IMR-90 (cell line): ENCODE measurements at regions not wholly inside any gene's neighbourhood (a gene's known extent, or its start where the extent isn't known, plus 50 kb on each side); places are given as distances from the start of the nearest gene placed in this dataset.

ENCODE experiments used
- ATAC-seq: fragments of 200-7000 bp; cut with Tn5 transposase; 2 replicates; pipeline ENCODE4 v1.9.1; 2020; ENCODE audit warnings: low read depth, mild to moderate bottlenecking, moderate library complexity
- BruUV-seq: library from RNA; stranded (reverse); fragments of 400-500 nt; replicated peaks from 2 replicates; lab custom pipeline; 2021; lab: Mats Ljungman, UMichigan
- CTCF ChIA-PET: fragments of 300-600 bp; formaldehyde crosslinking; extraction: SDS; loops from one replicate; lab custom pipeline; 2021; ENCODE audit warnings: antibody characterized with exemption; lab: Yijun Ruan, JAX
- POLR2A ChIA-PET: fragments of 300-600 bp; sonication (Branson Sonifier 250); formaldehyde crosslinking; loops from one replicate; lab custom pipeline; 2022; ENCODE audit warnings: antibody characterized with exemption; ENCODE audit not compliant: unreplicated experiment; lab: Charles Lee
- DNase-seq: peaks from one replicate; pipeline ENCODE4 v3.0.0; 2013
- H2AFZ ChIP-seq: replicated peaks from 2 replicates; pipeline ENCODE3; 2013; ENCODE audit warnings: low read length, mild to moderate bottlenecking; ENCODE audit not compliant: poor library complexity
- H2AK5ac ChIP-seq: 2 replicates; pipeline ENCODE4 v1.6.1; 2013; ENCODE audit warnings: low read depth, low read length, inconsistent platforms
- H2AK9ac ChIP-seq: replicated peaks from 2 replicates; pipeline ENCODE3; 2013; ENCODE audit warnings: mild to moderate bottlenecking, low read depth, low read length, moderate library complexity; ENCODE audit not compliant: poor library complexity
- H2BK120ac ChIP-seq: 2 replicates; pipeline ENCODE4 v1.6.1; 2013; ENCODE audit warnings: low read depth, low read length, inconsistent platforms
- H2BK15ac ChIP-seq: 3 replicates; pipeline ENCODE4 v1.6.1; 2013; ENCODE audit warnings: low read depth, low read length, inconsistent platforms
- H2BK20ac ChIP-seq: 2 replicates; pipeline ENCODE4 v1.6.1; 2013; ENCODE audit warnings: low read depth, mild to moderate bottlenecking, inconsistent platforms, low read length, moderate library complexity
- H2BK5ac ChIP-seq: 2 replicates; pipeline ENCODE4 v1.6.1; 2013; ENCODE audit warnings: mild to moderate bottlenecking, low read depth, low read length, inconsistent platforms; ENCODE audit not compliant: poor library complexity, severe bottlenecking
- H3K14ac ChIP-seq: replicated peaks from 2 replicates; pipeline ENCODE4 v1.6.1; 2013; ENCODE audit warnings: low read depth, low read length, inconsistent platforms
- H3K18ac ChIP-seq: 2 replicates; pipeline ENCODE4 v1.6.1; 2013; ENCODE audit warnings: low read depth, low read length, control low read depth
- H3K23ac ChIP-seq: 2 replicates; pipeline ENCODE4 v1.6.1; 2013; ENCODE audit warnings: low read depth, low read length, inconsistent platforms
- H3K27ac ChIP-seq: 2 replicates; pipeline ENCODE4 v1.5.1; 2013; ENCODE audit warnings: mild to moderate bottlenecking, control low read depth, low read length; ENCODE audit not compliant: insufficient read depth
- H3K27me3 ChIP-seq: 2 replicates; pipeline ENCODE4 v1.6.1; 2013; ENCODE audit warnings: low read length; ENCODE audit not compliant: control insufficient read depth, insufficient read depth
- H3K36me3 ChIP-seq: 2 replicates; pipeline ENCODE4 v1.6.1; 2013; ENCODE audit warnings: low read length, mixed read lengths; ENCODE audit not compliant: control insufficient read depth, insufficient read depth
- H3K4ac ChIP-seq: 2 replicates; pipeline ENCODE4 v1.6.1; 2013; ENCODE audit warnings: low read depth, low read length, inconsistent platforms
- H3K4me1 ChIP-seq: 2 replicates; pipeline ENCODE4 v1.6.1; 2013; ENCODE audit warnings: low read length, mixed read lengths; ENCODE audit not compliant: control insufficient read depth, insufficient read depth
- H3K4me2 ChIP-seq: 2 replicates; pipeline ENCODE4 v1.6.1; 2013; ENCODE audit warnings: low read depth, mild to moderate bottlenecking, control low read depth, low read length, moderate library complexity
- H3K4me3 ChIP-seq: 2 replicates; pipeline ENCODE4 v1.5.1; 2013; ENCODE audit warnings: low read depth, mild to moderate bottlenecking, control low read depth, low read length, moderate library complexity; ENCODE audit not compliant: insufficient read depth
- H3K56ac ChIP-seq: 2 replicates; pipeline ENCODE4 v1.6.1; 2013; ENCODE audit warnings: low read length, inconsistent platforms; ENCODE audit not compliant: insufficient read depth; ENCODE audit errors: extremely low read depth
- H3K79me1 ChIP-seq, 2 experiments: 2 replicates each; pipeline ENCODE4 v1.6.1; 2013; ENCODE audit warnings: low read length in 2 of 2, inconsistent platforms in 1 of 2, low read depth in 1 of 2
- H3K9ac ChIP-seq: 2 replicates; pipeline ENCODE4 v1.6.1; 2013; ENCODE audit warnings: low read depth, low read length, control low read depth
- H3K9me1 ChIP-seq: 2 replicates; pipeline ENCODE4 v1.6.1; 2013; ENCODE audit warnings: low read length, inconsistent platforms; ENCODE audit not compliant: insufficient read depth
- H3K9me3 ChIP-seq: 2 replicates; pipeline ENCODE4 v1.6.1; 2013; ENCODE audit warnings: low read length; ENCODE audit not compliant: control insufficient read depth, insufficient read depth
- H4K20me1 ChIP-seq: 2 replicates; pipeline ENCODE4 v1.6.1; 2013; ENCODE audit warnings: low read length, inconsistent platforms; ENCODE audit not compliant: insufficient read depth
- H4K5ac ChIP-seq: 2 replicates; pipeline ENCODE4 v1.6.1; 2013; ENCODE audit warnings: mild to moderate bottlenecking, low read depth, low read length, control low read depth
- H4K8ac ChIP-seq, 2 experiments: 2 replicates each; pipeline ENCODE4 v1.6.1; 2013; ENCODE audit warnings: low read depth in 2 of 2, low read length in 2 of 2, control low read depth in 1 of 2, inconsistent platforms in 1 of 2
- H4K91ac ChIP-seq: 2 replicates; pipeline ENCODE4 v1.6.1; 2013; ENCODE audit warnings: low read depth, low read length, inconsistent platforms; ENCODE audit not compliant: insufficient read depth
- SMC3 ChIP-seq: fragments of 150-350 bp; IDR thresholded peaks from 2 replicates; pipeline ENCODE4 v1.6.1; 2016; ENCODE audit warnings: low read depth, mild to moderate bottlenecking, antibody characterized with exemption, low read length, moderate library complexity
- WGBS, 2 experiments: methylation state at CpG; one replicate each; pipeline versions ENCODE4 v1.1.5 to v1.1.7; 2013; ENCODE audit warnings: missing lambda C conversion rate in 2 of 2; ENCODE audit not compliant: insufficient read length in 1 of 2; ENCODE audit errors: extremely low coverage in 2 of 2; 5-methylcytosine and 5-hydroxymethylcytosine counted together
- dilution Hi-C: fragments of 300-500 bp; cut with HindIII; formaldehyde crosslinking; loops from one replicate; pipeline ENCODE4 v1.14.3; 2018; ENCODE audit warnings: low sequenced_read_pairs; ENCODE audit not compliant: unreplicated experiment
- in situ Hi-C: fragments of 300-500 bp; cut with MboI; formaldehyde crosslinking; loops from 3 replicates; pipeline ENCODE4 v1.14.3; 2019; ENCODE audit warnings: low sequenced_read_pairs, inconsistent platforms, mixed read lengths
- intact Hi-C: fragments of 100-400 bp; cut with micrococcal nuclease; formaldehyde crosslinking; loops from 2 replicates; pipeline ENCODE4 v1.10.0; 2022

- Histone ChIP-seq H3K9ac (no peak overlapping the region), H2AFZ (no peak overlapping the region)
Measured at GRCh38 chrX:13419276-13419675, 99.4 kb upstream of the ATXN3L start.

More at GRCh38 chrX:13419276-13419675, 99.4 kb upstream of the ATXN3L start:
- H3K18ac ChIP-seq: peak overlapping the region; percentile 23; the same call in 1 of the 2 replicates
- H2BK5ac ChIP-seq: no peak overlapping the region
- H2AK9ac ChIP-seq: no peak overlapping the region
- H3K36me3 ChIP-seq: no peaks in the 10 kb centered on the region
- no peak overlapping the region for H3K56ac ChIP-seq
- H4K91ac ChIP-seq: no peak overlapping the region
- H3K9me1 ChIP-seq: no peaks in the 10 kb centered on the region
- no peak overlapping the region; a peak in 1 of 4 replicates for H4K8ac ChIP-seq
- H3K14ac ChIP-seq: no peak overlapping the region
- H3K4me3 ChIP-seq: no peak overlapping the region
- ChIA-PET POLR2A (no interaction called here), CTCF (no interaction called here)
- no peak overlapping the region; the same call in 1 of the 2 replicates for H2BK20ac ChIP-seq
- no peaks in the 10 kb centered on the region for H3K9me3 ChIP-seq
- in situ Hi-C loops: no loop called here
- BruUV-seq: no TSS peak
- no peak overlapping the region for H3K4me2 ChIP-seq
- H3K23ac ChIP-seq: no peak overlapping the region
- ATAC-seq (no peak), DNase-seq (no peak)
- H3K79me1 ChIP-seq: no peaks in the 10 kb centered on the region
- H2BK15ac ChIP-seq: no peak overlapping the region
- no peaks in the 10 kb centered on the region for H3K27me3 ChIP-seq
- H2AK5ac ChIP-seq: no peak overlapping the region
- dilution Hi-C loops: no loop called here
- H3K4ac ChIP-seq: no peak overlapping the region; the same call in 1 of the 2 replicates
- WGBS, 2 experiments: 80% methylated on average over 8 of the region's 9 CpGs; no CpG with 5 or more reads in 1 of the 2 experiments
- intact Hi-C loops: no loop called here
- H3K27ac ChIP-seq: no peak overlapping the region; the same call in 1 of the 2 replicates
- H2BK120ac ChIP-seq: peak overlapping the region; percentile 20; the same call in 1 of the 2 replicates
- no peaks in the 10 kb centered on the region for H4K20me1 ChIP-seq
- H3K4me1 ChIP-seq: peaks cover 2% of the 10 kb centered on the region; the same call in 1 of the 2 replicates
- no peak for TF ChIP-seq SMC3
- peak overlapping the region; percentile 29; the same call in 1 of the 2 replicates for H4K5ac ChIP-seq
